ENCODE measurements at regions not wholly inside any gene's neighbourhood (a gene's known extent, or its start where the extent isn't known, plus 50 kb on each side); places are given as distances from the start of the nearest gene placed in this dataset.

- Histone ChIP-seq H2BK15ac (ENCODE audit: low read depth, low read length) (no peak overlapping the region), H3K4ac (ENCODE audit: low read depth, low read length) (peak overlapping the region; percentile 66; the same call in 1 of the 2 replicates), H3K79me1 (ENCODE audit: low read depth in 1 of 2, low read length in 2 of 2) (no peaks in the 10 kb centered on the region), H3K9me1 (ENCODE audit: insufficient read depth, low read length) (no peaks in the 10 kb centered on the region; the same call in 1 of the 2 replicates), H3K9ac (ENCODE audit: low read depth, low read length) (no peak overlapping the region), H3K56ac (ENCODE audit: extremely low read depth, insufficient read depth, low read length) (no peak overlapping the region), H3K27me3 (ENCODE audit: control insufficient read depth, insufficient read depth, low read length) (no peaks in the 10 kb centered on the region), H2BK5ac (ENCODE audit: low read depth, low read length, poor library complexity, severe bottlenecking) (no peak overlapping the region), H2AK9ac (replicated peaks; ENCODE audit: low read depth, low read length, poor library complexity) (no peak overlapping the region), H3K9me3 (ENCODE audit: control insufficient read depth, insufficient read depth, low read length) (no peaks in the 10 kb centered on the region), H4K8ac (ENCODE audit: low read depth in 2 of 2, low read length in 2 of 2) (no peak overlapping the region; a peak in 1 of 4 replicates), H2BK120ac (ENCODE audit: low read depth, low read length) (peak overlapping the region; percentile 82), H2AFZ (replicated peaks; ENCODE audit: low read length, poor library complexity) (peak overlapping the region; percentile 71), H3K27ac (ENCODE audit: insufficient read depth, low read length) (no peak overlapping the region), H3K4me1 (ENCODE audit: control insufficient read depth, insufficient read depth, low read length) (no peaks in the 10 kb centered on the region), H2AK5ac (ENCODE audit: low read depth, low read length) (no peak overlapping the region), H3K36me3 (ENCODE audit: control insufficient read depth, insufficient read depth, low read length) (no peaks in the 10 kb centered on the region), H3K4me2 (ENCODE audit: low read depth, low read length) (peak overlapping the region; percentile 57; the same call in 1 of the 2 replicates), H4K91ac (ENCODE audit: insufficient read depth, low read depth, low read length) (no peak overlapping the region), H3K18ac (ENCODE audit: low read depth, low read length) (no peak overlapping the region), H3K14ac (replicated peaks; ENCODE audit: low read depth, low read length) (peak overlapping the region; percentile 74; the same call in 1 of the 2 replicates), H4K5ac (ENCODE audit: low read depth, low read length) (no peak overlapping the region), H2BK20ac (ENCODE audit: low read depth, low read length) (peak overlapping the region; percentile 46; the same call in 1 of the 2 replicates), H4K20me1 (ENCODE audit: insufficient read depth, low read length) (no peaks in the 10 kb centered on the region), H3K23ac (ENCODE audit: low read depth, low read length) (no peak overlapping the region), H3K4me3 (ENCODE audit: insufficient read depth, low read depth, low read length) (no peak overlapping the region)
- ATAC-seq (ENCODE audit: low read depth): peak; percentile 83
- TF ChIP-seq BHLHE40 (IDR thresholded peaks at IDR 0.05; ENCODE audit: low read depth, low read length) (no peak), MAFK (IDR thresholded peaks at IDR 0.05; ENCODE audit: low read depth, low read length) (peak; percentile 64), SMC3 (IDR thresholded peaks at IDR 0.05; ENCODE audit: low read depth, low read length) (peak; percentile 75), RAD21 (IDR thresholded peaks at IDR 0.05; ENCODE audit: low read length) (peak; percentile 80), NFE2L2 (IDR thresholded peaks at IDR 0.05; ENCODE audit: low read depth, low read length) (no peak), CTCF (conservative IDR thresholded peaks at IDR 0.05; ENCODE audit: low read depth, low read length) (peak; percentile 72)
- POLR2A ChIA-PET (ENCODE audit: unreplicated experiment): no interaction called here
- BruUV-seq (replicated peaks): no TSS peak
- dilution Hi-C loops (cut with HindIII; ENCODE audit: low sequenced_read_pairs, unreplicated experiment) (no loop called here), intact Hi-C loops (cut with micrococcal nuclease) (loop anchor here (1.0 to 10.0 kb wide), 7 partner anchors 216 to 865 kb away; partner anchors contain the start of genes SWT1 and TRMT1L), in situ Hi-C loops (cut with MboI; ENCODE audit: low sequenced_read_pairs) (loop anchor here (10.0 kb wide), 1 partner anchor 675 kb away; no protein-coding TSS in a partner anchor)
- CTCF ChIA-PET: interaction anchor here (0.7 to 2.4 kb wide), 14 partner anchors 8 to 506 kb away, joined by 3 to 14 read pairs (median 4); partner anchors contain the start of gene IVNS1ABP
- peak; percentile 55 for DNase-seq
- whole genome bisulfite sequencing, 2 experiments (ENCODE audit: extremely low coverage in 2 of 2, insufficient read length in 1 of 2): no CpG with 5 or more reads among the region's 6 CpGs
These were observed 64.0 kb upstream of the HMCN1 start for GRCh38 chr1:185670187-185670627.

All from IMR-90 (cell line).